K562 (cell line): ENCODE measurements at regions not wholly inside any gene's neighbourhood (a gene's known extent, or its start where the extent isn't known, plus 50 kb on each side); places are given as distances from the start of the nearest gene placed in this dataset.

Source experiments
- ATAC-seq: fragments of 200-7000 bp; cut with Tn5 transposase; 3 replicates; pipeline ENCODE4 v1.9.1; 2020; ENCODE audit warnings: moderate library complexity
- BruUV-seq: library from RNA; stranded (reverse); fragments of 400-500 nt; replicated peaks from 2 replicates; lab custom pipeline; 2021; lab: Mats Ljungman, UMichigan
- CTCF ChIA-PET: fragments of 300-600 bp; formaldehyde crosslinking; extraction: SDS; loops from one replicate; lab custom pipeline; 2021; ENCODE audit warnings: low intra/inter-chr PET ratio; lab: Yijun Ruan, JAX
- POLR2A ChIA-PET: fragments of 300-600, 350-650 bp; sonication (Branson Sonifier 250); formaldehyde crosslinking; extraction: SDS; loops from one replicate; lab custom pipeline; 2021; ENCODE audit warnings: antibody characterized with exemption, inconsistent platforms; lab: Yijun Ruan, JAX
- DNase-seq, 4 experiments: peaks; one replicate each; pipeline versions ENCODE4 v3.0.0 to v3.0.0-alpha.2; 2011 to 2018; ENCODE audit warnings: low spot score in 3 of 4, mixed read lengths in 3 of 4; ENCODE audit errors: extremely low read depth in 1 of 4
- FAIRE-seq: peaks from 2 replicates; lab custom pipeline; 2011; peaks lifted over from hg19 to GRCh38; lab: Jason Lieb, UNC
- H2AFZ ChIP-seq: 2 replicates; pipeline ENCODE4 v1.6.0; 2011; ENCODE audit warnings: low read depth, low read length, control low read depth, inconsistent platforms
- H3K27ac ChIP-seq: fragments of 200-600 bp; 3 replicates; pipeline ENCODE4 v1.8.0; 2011; ENCODE audit warnings: low read depth, mild to moderate bottlenecking, control low read depth, inconsistent platforms, low read length, moderate library complexity, mixed read lengths; ENCODE audit errors: extremely low read depth
- H3K27me3 ChIP-seq, 2 experiments: fragments of 300-600 bp in 1 of 2; 2 replicates in 1 of 2; 3 replicates in 1 of 2; pipeline versions ENCODE4 v1.6.0 to v1.8.0; 2011; ENCODE audit warnings: inconsistent platforms in 2 of 2, low read length in 2 of 2, mild to moderate bottlenecking in 1 of 2, mixed read lengths in 1 of 2, moderate library complexity in 1 of 2; ENCODE audit not compliant: control insufficient read depth in 2 of 2, insufficient read depth in 2 of 2
- H3K36me3 ChIP-seq: fragments of 300-600 bp; 3 replicates; pipeline ENCODE4 v1.8.0; 2011; ENCODE audit warnings: mild to moderate bottlenecking, low read length, inconsistent platforms; ENCODE audit not compliant: control insufficient read depth, insufficient read depth
- H3K4me1 ChIP-seq, 2 experiments: fragments of 200-600 bp in 1 of 2; replicated peaks in 1 of 2; 2 replicates in 1 of 2; 3 replicates in 1 of 2; pipeline versions ENCODE4 v1.5.1 to v1.8.0; 2011; ENCODE audit warnings: inconsistent platforms in 2 of 2, low read length in 2 of 2, mild to moderate bottlenecking in 1 of 2, mixed read lengths in 1 of 2, moderate library complexity in 1 of 2; ENCODE audit not compliant: control insufficient read depth in 2 of 2, insufficient read depth in 2 of 2
- H3K4me2 ChIP-seq: 2 replicates; pipeline ENCODE4 v1.6.1; 2011; ENCODE audit warnings: low read length, control low read depth, inconsistent platforms, mixed read lengths; ENCODE audit not compliant: insufficient read depth
- H3K4me3 ChIP-seq: fragments of 200-600 bp; sonication (generic), shearing (Covaris generic); 2 replicates; pipeline ENCODE4 v1.5.1; 2016; ENCODE audit warnings: control low read depth, inconsistent platforms
- H3K79me2 ChIP-seq: fragments of 200-600 bp; 3 replicates; pipeline ENCODE4 v1.8.0; 2011; ENCODE audit warnings: low read length, inconsistent platforms; ENCODE audit not compliant: control insufficient read depth, insufficient read depth
- H3K9ac ChIP-seq, 2 experiments: 2 replicates each; pipeline versions ENCODE4 v1.6.0 to v1.6.1; 2011; ENCODE audit warnings: low read depth in 2 of 2, low read length in 2 of 2, control low read depth in 1 of 2, inconsistent platforms in 1 of 2, mild to moderate bottlenecking in 1 of 2, mixed read lengths in 1 of 2; ENCODE audit not compliant: insufficient read depth in 1 of 2
- H3K9me1 ChIP-seq: one replicate; pipeline ENCODE4 v1.6.0; 2011; ENCODE audit warnings: inconsistent platforms, mild to moderate bottlenecking, low read length, moderate library complexity; ENCODE audit not compliant: control insufficient read depth, insufficient read depth
- H3K9me3 ChIP-seq: replicated peaks from 2 replicates; pipeline ENCODE4 v1.5.1; 2011; ENCODE audit warnings: low read depth, low read length, inconsistent platforms; ENCODE audit not compliant: control insufficient read depth, insufficient read depth
- H4K20me1 ChIP-seq: replicated peaks from 2 replicates; pipeline ENCODE4 v1.6.1; 2011; ENCODE audit warnings: low read length, inconsistent platforms, mixed read lengths; ENCODE audit not compliant: control insufficient read depth, insufficient read depth
- GTF2B ChIP-seq: IDR thresholded peaks from 2 replicates; pipeline ENCODE4 v1.6.1; 2011; ENCODE audit not compliant: insufficient read length; ENCODE audit errors: extremely low read depth
- HDAC8 ChIP-seq: fragments of 450-650 bp; IDR thresholded peaks from 2 replicates; pipeline ENCODE4 v1.6.1; 2016; ENCODE audit warnings: mild to moderate bottlenecking, missing genetic modification characterization, moderate library complexity, missing compliant biosample characterization
- POLR3G ChIP-seq: IDR thresholded peaks from 2 replicates; pipeline ENCODE4 v1.6.1; 2011; ENCODE audit not compliant: insufficient read length, insufficient replicate concordance; ENCODE audit errors: extremely low read depth
- RBBP5 ChIP-seq: fragments of 200-600 bp; sonication (generic); IDR thresholded peaks from 2 replicates; pipeline ENCODE4 v1.6.1; 2012; ENCODE audit warnings: borderline replicate concordance, mild to moderate bottlenecking, low read length, control low read depth, inconsistent platforms; ENCODE audit not compliant: insufficient read depth, poor library complexity, severe bottlenecking
- SIRT6 ChIP-seq: IDR thresholded peaks from one replicate; pipeline ENCODE4 v1.6.1; 2012; ENCODE audit warnings: low read depth, mild to moderate bottlenecking, control low read depth, inconsistent platforms, low read length, moderate library complexity
- ZNF512 ChIP-seq: IDR thresholded peaks from 2 replicates; pipeline ENCODE4 v1.6.1; 2016; ENCODE audit warnings: missing genetic modification characterization, missing compliant biosample characterization
- WGBS: fragments of 100-300 bp; shearing (Covaris generic); methylation state at CpG from one replicate; pipeline ENCODE4 v1.1.6; 2016; ENCODE audit warnings: low coverage, mixed read lengths; ENCODE audit not compliant: insufficient coverage; ENCODE audit errors: missing lambda C conversion rate; 5-methylcytosine and 5-hydroxymethylcytosine counted together
- in situ Hi-C: fragments of 300-500 bp; cut with MboI; formaldehyde crosslinking; loops from 4 replicates; pipeline ENCODE4 v1.15.0; 2018; ENCODE audit warnings: inconsistent platforms, mixed read lengths
- intact Hi-C: fragments of 100-400 bp; cut with micrococcal nuclease; formaldehyde crosslinking; loops from 2 replicates; pipeline ENCODE4 v1.14.2; 2022

DNA sequence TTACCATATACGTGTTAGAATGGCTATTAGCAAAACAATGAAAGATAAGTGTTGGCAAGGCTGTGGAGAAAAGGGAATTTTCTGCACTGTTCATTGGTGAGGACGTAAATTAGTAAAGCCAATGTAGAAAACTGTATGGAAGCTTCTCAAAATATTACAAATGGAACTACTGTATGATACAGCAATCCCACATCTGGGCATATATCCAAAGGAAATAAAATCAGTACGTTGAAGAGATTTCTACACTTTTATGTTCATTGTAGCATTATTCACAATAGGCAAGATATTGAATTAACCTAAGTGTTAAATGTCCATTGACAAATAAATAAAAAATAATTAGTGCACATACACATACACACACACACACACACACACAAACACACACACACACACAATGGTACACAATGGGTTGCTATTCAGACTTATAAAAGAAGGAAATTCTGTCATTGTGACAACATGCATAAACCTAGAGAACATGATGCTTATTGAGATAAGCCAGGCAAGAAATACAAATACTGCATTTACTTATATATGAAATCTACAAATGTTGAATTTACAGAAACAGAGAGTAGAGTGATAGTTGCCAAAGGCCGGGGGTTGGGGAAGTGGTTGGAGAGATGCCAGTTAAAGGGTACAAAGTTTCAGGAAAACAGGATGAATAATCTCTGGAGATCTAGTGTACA, 565.8 kb upstream of the LRRC4C start:
- intact Hi-C loops = no loop called here
- H3K4me1 ChIP-seq = no peaks in the 10 kb centered on the region
- 0% methylated on average over 4 of the region's 4 CpGs for WGBS

More for the DNA sequence above, 565.8 kb upstream of the LRRC4C start:
- TF ChIP-seq HDAC8 (no peak), RBBP5 (no peak), GTF2B (no peak), ZNF512 (tag) (no peak), SIRT6 (no peak), POLR3G (no peak)
- ChIA-PET CTCF (no interaction called here), POLR2A (no interaction called here)
- Histone ChIP-seq H3K4me3 (no peak overlapping the region), H3K36me3 (no peaks in the 10 kb centered on the region), H3K9ac (no peak overlapping the region), H3K9me3 (no peaks in the 10 kb centered on the region), H3K79me2 (no peaks in the 10 kb centered on the region), H3K27me3 (no peaks in the 10 kb centered on the region), H3K4me2 (no peak overlapping the region), H2AFZ (no peak overlapping the region), H3K9me1 (no peaks in the 10 kb centered on the region), H3K27ac (no peak overlapping the region), H4K20me1 (no peaks in the 10 kb centered on the region)
- DNase-seq (no peak), ATAC-seq (no peak), FAIRE-seq (no peak)
- in situ Hi-C loops = no loop called here
- BruUV-seq = no TSS peak
